Ureter (tissue), 1 donor: ENCODE measurements at regions not wholly inside any gene's neighbourhood (a gene's known extent, or its start where the extent isn't known, plus 50 kb on each side); places are given as distances from the start of the nearest gene placed in this dataset.

ENCODE experiments used
- DNase-seq: peaks from one replicate; pipeline ENCODE4 v3.0.0-alpha.2; 2020; ENCODE audit warnings: low spot score
- donor health status: DM: yes; HTN: yes; CAD: no.

DNA sequence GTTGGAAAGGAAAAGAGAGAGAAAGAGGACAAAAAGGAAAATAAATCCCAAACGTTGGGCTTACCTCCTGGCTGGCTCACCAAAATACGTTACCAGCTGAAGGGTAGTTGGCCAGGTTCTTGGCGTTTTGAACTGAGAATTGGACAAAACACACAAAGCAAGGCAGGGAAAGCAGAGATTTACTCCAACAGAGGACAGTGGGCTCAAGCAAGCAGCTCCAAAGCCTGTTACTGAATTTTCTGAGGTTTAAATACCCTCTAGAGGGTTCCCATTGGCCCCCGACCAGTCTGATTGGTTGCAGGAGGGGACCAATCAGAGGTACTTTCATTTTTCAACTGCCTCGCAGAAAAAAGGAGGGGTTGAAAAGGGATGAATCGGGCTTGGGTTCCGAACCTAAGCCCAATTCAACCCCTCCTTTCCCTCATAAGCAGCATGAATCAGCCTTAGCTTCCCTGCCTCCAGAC, 55.6 kb upstream of the ALOX12 start:
- DNase-seq: no peak

GRCh38 chr17:6941989-6942388, 53.9 kb upstream of the ALOX12 start:
- no peak for DNase-seq

DNA sequence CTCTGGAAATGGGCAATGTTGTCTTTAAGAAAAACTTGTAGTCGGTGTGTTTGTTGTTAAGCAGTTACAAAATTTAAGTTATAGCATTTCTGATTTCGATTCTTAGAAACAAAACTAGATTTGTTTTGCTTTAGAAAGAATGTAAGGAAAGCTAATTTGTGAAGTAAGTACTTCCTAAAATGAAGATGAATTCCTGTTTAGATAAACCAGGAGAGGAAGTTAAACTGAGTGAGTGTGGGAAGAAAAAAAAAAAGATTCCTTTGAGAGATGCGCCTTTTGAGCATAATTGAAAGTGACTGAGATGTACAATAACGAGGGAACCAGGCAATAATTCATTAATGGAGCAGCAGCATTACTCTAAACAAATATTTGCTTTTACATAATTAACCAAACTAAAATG, 52.4 kb upstream of the ALOX12 start:
- DNase-seq: no peak
